Ecto neural progenitor cell (in vitro differentiated cells): ENCODE measurements at regions not wholly inside any gene's neighbourhood (a gene's known extent, or its start where the extent isn't known, plus 50 kb on each side); places are given as distances from the start of the nearest gene placed in this dataset.

Experiments
- DNase-seq: peaks from one replicate; pipeline ENCODE4 v3.0.0-alpha.2; 2018; ENCODE audit warnings: low spot score

GRCh38 chrX:51798701-51799100, 55.5 kb downstream of the GSPT2 start:
- no peak for DNase-seq

- peak; percentile 56 for DNase-seq
These were observed 59.9 kb downstream of the GSPT2 start for GRCh38 chrX:51802917-51803688.

GRCh38 chrX:51803833-51804232, 60.6 kb downstream of the GSPT2 start:
- DNase-seq, result no peak

GRCh38 chrX:51804741-51805140, 61.5 kb downstream of the GSPT2 start:
- no peak for DNase-seq

- DNase-seq, result no peak
These were observed 70.7 kb downstream of the GSPT2 start for GRCh38 chrX:51813886-51814460.

- no peak for DNase-seq
These were observed 69.4 kb upstream of the MAGED1 start for GRCh38 chrX:51824061-51824460.

- no peak for DNase-seq
These were observed 68.0 kb upstream of the MAGED1 start for GRCh38 chrX:51825436-51825835.

- no peak for DNase-seq
These were observed 59.3 kb upstream of the MAGED1 start for GRCh38 chrX:51834076-51834475.

- no peak for DNase-seq
These were observed 56.6 kb upstream of the MAGED1 start for GRCh38 chrX:51836823-51837222.

GRCh38 chrX:51837451-51837850, 56.0 kb upstream of the MAGED1 start:
- DNase-seq, result no peak

- DNase-seq, result no peak
These were observed 55.5 kb upstream of the MAGED1 start for GRCh38 chrX:51837921-51838320.
